ENCODE measurements at regions not wholly inside any gene's neighbourhood (a gene's known extent, or its start where the extent isn't known, plus 50 kb on each side); places are given as distances from the start of the nearest gene placed in this dataset.

DNA sequence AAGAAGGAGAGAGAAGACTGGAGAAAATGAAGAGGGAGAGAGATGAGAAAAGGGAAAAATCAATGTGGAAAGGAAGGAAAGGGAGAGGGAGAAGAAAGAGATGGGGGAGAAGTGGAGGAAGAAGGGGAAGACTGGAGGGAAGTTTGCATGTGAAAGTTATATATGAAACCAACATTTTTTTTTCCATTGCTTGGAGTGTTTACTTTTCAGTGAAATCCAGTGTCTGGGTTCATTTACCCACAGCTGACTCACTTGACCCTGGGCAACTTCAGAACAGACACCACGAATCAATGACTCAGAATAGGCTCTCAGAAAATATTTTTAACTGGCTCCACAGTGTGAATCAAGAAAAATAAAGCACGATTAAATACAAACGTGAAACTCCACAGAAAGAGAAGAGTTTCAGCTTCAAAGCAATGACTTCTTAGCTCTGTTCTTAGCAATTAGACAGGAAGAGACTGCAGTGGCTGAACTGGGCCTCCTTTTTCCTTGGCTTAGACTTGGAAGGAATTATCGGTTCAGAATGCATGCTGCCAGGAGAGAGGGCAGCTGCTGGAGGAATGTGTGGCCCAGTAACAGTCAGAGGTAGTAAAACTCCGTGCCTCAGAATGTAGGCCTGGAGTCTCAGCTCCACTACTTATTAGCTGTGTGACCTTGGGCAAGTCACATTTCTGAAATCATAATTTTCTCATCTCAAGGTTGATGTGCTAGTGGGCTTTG is 237.5 kb downstream of the MIAT start:
- H3K9me3 Mint-ChIP-seq = no peaks in the 10 kb centered on the region
- TF ChIP-seq, protein P1, sequence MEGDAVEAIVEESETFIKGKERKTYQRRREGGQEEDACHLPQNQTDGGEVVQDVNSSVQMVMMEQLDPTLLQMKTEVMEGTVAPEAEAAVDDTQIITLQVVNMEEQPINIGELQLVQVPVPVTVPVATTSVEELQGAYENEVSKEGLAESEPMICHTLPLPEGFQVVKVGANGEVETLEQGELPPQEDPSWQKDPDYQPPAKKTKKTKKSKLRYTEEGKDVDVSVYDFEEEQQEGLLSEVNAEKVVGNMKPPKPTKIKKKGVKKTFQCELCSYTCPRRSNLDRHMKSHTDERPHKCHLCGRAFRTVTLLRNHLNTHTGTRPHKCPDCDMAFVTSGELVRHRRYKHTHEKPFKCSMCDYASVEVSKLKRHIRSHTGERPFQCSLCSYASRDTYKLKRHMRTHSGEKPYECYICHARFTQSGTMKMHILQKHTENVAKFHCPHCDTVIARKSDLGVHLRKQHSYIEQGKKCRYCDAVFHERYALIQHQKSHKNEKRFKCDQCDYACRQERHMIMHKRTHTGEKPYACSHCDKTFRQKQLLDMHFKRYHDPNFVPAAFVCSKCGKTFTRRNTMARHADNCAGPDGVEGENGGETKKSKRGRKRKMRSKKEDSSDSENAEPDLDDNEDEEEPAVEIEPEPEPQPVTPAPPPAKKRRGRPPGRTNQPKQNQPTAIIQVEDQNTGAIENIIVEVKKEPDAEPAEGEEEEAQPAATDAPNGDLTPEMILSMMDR (conservative IDR thresholded peaks at IDR 0.05) = no peak
- H4K8ac ChIP-seq (replicated peaks; ENCODE audit: insufficient read length, low read depth, low read length) = no peak overlapping the region
- H3K27me3 ChIP-seq (ENCODE audit: insufficient read depth, low read length) = no peaks in the 10 kb centered on the region; the same call in 1 of the 2 replicates
- no peak overlapping the region for H2BK12ac ChIP-seq (ENCODE audit: insufficient read length, low read depth, low read length)
- H3K4me2 ChIP-seq (ENCODE audit: insufficient read depth, insufficient read length, low read length) = no peak overlapping the region
- no peak overlapping the region for H3K56ac ChIP-seq (ENCODE audit: insufficient read length, low read depth, low read length)
- H2BK5ac ChIP-seq (ENCODE audit: insufficient read length, low read length) = no peak overlapping the region
- H3K36me3 Mint-ChIP-seq (ENCODE audit: insufficient read depth in 1 of 3, low read depth in 3 of 3) = no peaks in the 10 kb centered on the region; a peak in 1 of 7 replicates
- H2BK15ac ChIP-seq (ENCODE audit: low read depth, low read length) = no peak overlapping the region
- H3K27ac Mint-ChIP-seq = no peak overlapping the region
- H3T11ph ChIP-seq (ENCODE audit: low read length) = no peak overlapping the region
- H3K27me3 Mint-ChIP-seq (ENCODE audit: low read depth) = peaks cover 33% of the 10 kb centered on the region
- H2BK120ac ChIP-seq (ENCODE audit: low read depth, low read length, poor library complexity, severe bottlenecking) = no peak overlapping the region
- no peak overlapping the region for H3K27ac ChIP-seq (ENCODE audit: insufficient read length, low read depth, low read length)
- H4K91ac ChIP-seq (ENCODE audit: insufficient read length, low read depth, low read length) = no peak overlapping the region
- H2AK5ac ChIP-seq (ENCODE audit: insufficient read length, low read length) = no peak overlapping the region
- no peak overlapping the region for H2AFZ ChIP-seq (ENCODE audit: low read length)
- no peak overlapping the region for H3K18ac ChIP-seq (ENCODE audit: insufficient read length, low read depth, low read length)
- no peak overlapping the region for H4K5ac ChIP-seq (ENCODE audit: insufficient read length, low read depth, low read length)
- H3K9me3 ChIP-seq (ENCODE audit: control insufficient read depth, low read depth, low read length) = no peaks in the 10 kb centered on the region
- no peak for DNase-seq
- no peaks in the 10 kb centered on the region for H3K79me2 ChIP-seq (ENCODE audit: insufficient read depth, low read length)
- no peak overlapping the region for H3K14ac ChIP-seq (ENCODE audit: insufficient read depth, low read length)
- no peak overlapping the region for H3K23ac ChIP-seq (ENCODE audit: insufficient read length, low read depth, low read length)
- no peaks in the 10 kb centered on the region for H3K79me1 ChIP-seq (ENCODE audit: insufficient read depth, low read depth, low read length, poor library complexity, severe bottlenecking)
- H3K23me2 ChIP-seq (ENCODE audit: insufficient read length, low read depth, low read length, poor library complexity, severe bottlenecking) = no peaks in the 10 kb centered on the region
- no peaks in the 10 kb centered on the region; the same call in 1 of the 2 replicates for H3K4me1 ChIP-seq (ENCODE audit: insufficient read depth, low read length)
- peaks cover 26 to 35% of the 10 kb centered on the region in 2 experiments for H3K4me1 Mint-ChIP-seq
- no peak overlapping the region for H3K4ac ChIP-seq (ENCODE audit: low read depth, low read length)
- no peak overlapping the region for H2BK20ac ChIP-seq (ENCODE audit: low read depth, low read length, poor library complexity, severe bottlenecking)
- H3K9ac ChIP-seq (ENCODE audit: extremely low read depth, insufficient read length, low read length) = no peak overlapping the region
- WGBS (ENCODE audit: extremely low coverage, insufficient read length, low lambda C conversion rate) = no CpG with 5 or more reads among the region's 5 CpGs
- H4K20me1 ChIP-seq (ENCODE audit: control insufficient read depth, insufficient read depth, insufficient read length) = no peaks in the 10 kb centered on the region
- no peak overlapping the region for H3K4me3 Mint-ChIP-seq
